DMS53 treated with DMSO at 0.1 percent for 48 hours (cell line): ENCODE measurements at regions not wholly inside any gene's neighbourhood (a gene's known extent, or its start where the extent isn't known, plus 50 kb on each side); places are given as distances from the start of the nearest gene placed in this dataset.
"Not testable (repeated sequence)": the region's sequence is repeated elsewhere in the genome, so short reads cannot be mapped to it uniquely, and the experiment has no call there.

Source experiments
- DNase-seq: peaks from one replicate; lab custom pipeline; 2025; ENCODE audit not compliant: unreplicated experiment; lab: John Stamatoyannopoulos, UW

GRCh38 chr2:176891105-176891504, 321.5 kb upstream of the HNRNPA3 start:
- DNase-seq, result no peak

GRCh38 chr2:176891857-176892256, 320.7 kb upstream of the HNRNPA3 start:
- DNase-seq, result no peak

GRCh38 chr2:176892676-176893226, 319.8 kb upstream of the HNRNPA3 start:
- peak; percentile 88 for DNase-seq

GRCh38 chr2:176895158-176895557, 317.4 kb upstream of the HNRNPA3 start:
- no peak for DNase-seq

- no peak for DNase-seq
Measured at GRCh38 chr2:176902454-176902853, 310.1 kb upstream of the HNRNPA3 start.

GRCh38 chr2:176904053-176904452, 308.5 kb upstream of the HNRNPA3 start:
- not testable (repeated sequence) for DNase-seq

- DNase-seq, result no peak
Measured at GRCh38 chr2:176907341-176907740, 305.3 kb upstream of the HNRNPA3 start.

- DNase-seq, result no peak
Measured at GRCh38 chr2:176910828-176911227, 301.8 kb upstream of the HNRNPA3 start.

GRCh38 chr2:176913955-176914354, 298.6 kb upstream of the HNRNPA3 start:
- DNase-seq, result no peak

- no peak for DNase-seq
Measured at GRCh38 chr2:176914371-176914770, 298.2 kb upstream of the HNRNPA3 start.

GRCh38 chr2:176922545-176922944, 290.0 kb upstream of the HNRNPA3 start:
- DNase-seq, result not testable (repeated sequence)

GRCh38 chr2:176923205-176923604, 289.4 kb upstream of the HNRNPA3 start:
- DNase-seq, result no peak

- no peak for DNase-seq
Measured at GRCh38 chr2:176924909-176925534, 287.6 kb upstream of the HNRNPA3 start.

- no peak for DNase-seq
Measured at GRCh38 chr2:176926453-176926852, 286.1 kb upstream of the HNRNPA3 start.

GRCh38 chr2:176929387-176929786, 283.2 kb upstream of the HNRNPA3 start:
- DNase-seq, result not testable (repeated sequence)

GRCh38 chr2:176931588-176932563, 280.7 kb upstream of the HNRNPA3 start:
- peak; percentile 76 for DNase-seq

GRCh38 chr2:176934131-176934530, 278.5 kb upstream of the HNRNPA3 start:
- DNase-seq, result no peak

- DNase-seq, result no peak
Measured at GRCh38 chr2:176934869-176935415, 277.7 kb upstream of the HNRNPA3 start.

- no peak for DNase-seq
Measured at GRCh38 chr2:176935543-176936102, 277.0 kb upstream of the HNRNPA3 start.

GRCh38 chr2:176936410-176936809, 276.2 kb upstream of the HNRNPA3 start:
- no peak for DNase-seq

- no peak for DNase-seq
Measured at GRCh38 chr2:176944998-176945397, 267.6 kb upstream of the HNRNPA3 start.
